Thyroid gland (tissue), 4 donors: ENCODE measurements at regions not wholly inside any gene's neighbourhood (a gene's known extent, or its start where the extent isn't known, plus 50 kb on each side); places are given as distances from the start of the nearest gene placed in this dataset.

Source experiments
- DNase-seq, 2 donors: peaks; one replicate each; pipeline ENCODE4 v3.0.0-alpha.2; 2019
- H3K27ac ChIP-seq, 3 donors: fragments of 200-600 bp; sonication (generic); 1 replicate in 2 of 3; 2 replicates in 1 of 3; pipeline ENCODE4 v1.5.1; 2016 to 2019; ENCODE audit warnings: mild to moderate bottlenecking in 1 of 3, moderate library complexity in 1 of 3
- H3K27me3 ChIP-seq: fragments of 200-600 bp; sonication (generic); one replicate; pipeline ENCODE4 v1.5.1; 2019
- H3K36me3 ChIP-seq, 2 donors: fragments of 200-600 bp; sonication (generic); one replicate each; pipeline ENCODE4 v1.5.1; 2016 to 2019
- H3K4me1 ChIP-seq, 2 donors: fragments of 200-600 bp; sonication (generic); one replicate each; pipeline ENCODE4 v1.5.1; 2017 to 2019
- H3K4me3 ChIP-seq, 3 donors: fragments of 200-600 bp; sonication (generic); replicated peaks in 1 of 3; 1 replicate in 2 of 3; 2 replicates in 1 of 3; pipeline ENCODE4 v1.5.1; 2016; ENCODE audit warnings: mild to moderate bottlenecking in 1 of 3
- H3K9me3 ChIP-seq: fragments of 200-600 bp; sonication (generic); one replicate; pipeline ENCODE4 v1.5.1; 2017
- POLR2A ChIP-seq, 2 donors: fragments of 450-650 bp; IDR thresholded peaks; one replicate each; pipeline ENCODE4 v1.6.1; 2017; ENCODE audit warnings: antibody characterized with exemption in 2 of 2, mild to moderate bottlenecking in 2 of 2, moderate library complexity in 1 of 2
- WGBS, 2 donors: methylation state at CpG; one replicate each; pipeline ENCODE4 v1.1.5; 2017; 5-methylcytosine and 5-hydroxymethylcytosine counted together
- intact Hi-C: fragments of 100-400 bp; cut with DNase I; formaldehyde crosslinking; loops from one replicate; pipeline ENCODE4 v1.15.1; 2023
- TF ChIP-seq, protein P1 (sequence below), 6 experiments: fragments of 200-600 bp in 3 of 6; fragments of 450-650 bp in 3 of 6; sonication (generic) in 3 of 6; IDR thresholded peaks; one replicate each; pipeline ENCODE4 v1.5.1; 2016 to 2019; ENCODE audit warnings: antibody characterized with exemption in 6 of 6, mild to moderate bottlenecking in 2 of 6, inconsistent platforms in 1 of 6, moderate library complexity in 1 of 6

DNA sequence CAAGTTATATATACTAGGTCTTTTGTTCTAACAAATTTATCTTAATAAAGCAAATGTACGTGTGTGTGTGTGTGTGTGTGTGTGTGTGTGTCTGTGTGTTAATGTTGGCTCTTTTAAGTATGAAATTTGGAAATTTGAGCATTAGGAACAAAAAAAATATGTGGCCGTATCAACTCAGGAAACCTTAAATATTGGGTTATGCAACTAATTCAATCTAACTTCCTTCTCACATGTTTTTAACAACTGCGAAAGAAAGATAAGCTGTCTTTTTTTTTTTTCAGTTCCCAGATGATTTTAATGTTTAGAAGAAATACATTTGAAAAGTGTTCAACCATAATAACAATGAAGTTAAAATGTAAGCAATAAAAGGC, 616.4 kb upstream of the ARID1B start:
- no peaks in the 10 kb centered on the region for H3K27me3 ChIP-seq
- intact Hi-C loops, result no loop called here
- 58 to 74% methylated on average over 3 of the region's 3 CpGs for WGBS, 2 donors
- H3K4me3 ChIP-seq, result no peak overlapping the region
- TF ChIP-seq POLR2A (IDR thresholded peaks at IDR 0.05), result no peak
- TF ChIP-seq, protein P1, sequence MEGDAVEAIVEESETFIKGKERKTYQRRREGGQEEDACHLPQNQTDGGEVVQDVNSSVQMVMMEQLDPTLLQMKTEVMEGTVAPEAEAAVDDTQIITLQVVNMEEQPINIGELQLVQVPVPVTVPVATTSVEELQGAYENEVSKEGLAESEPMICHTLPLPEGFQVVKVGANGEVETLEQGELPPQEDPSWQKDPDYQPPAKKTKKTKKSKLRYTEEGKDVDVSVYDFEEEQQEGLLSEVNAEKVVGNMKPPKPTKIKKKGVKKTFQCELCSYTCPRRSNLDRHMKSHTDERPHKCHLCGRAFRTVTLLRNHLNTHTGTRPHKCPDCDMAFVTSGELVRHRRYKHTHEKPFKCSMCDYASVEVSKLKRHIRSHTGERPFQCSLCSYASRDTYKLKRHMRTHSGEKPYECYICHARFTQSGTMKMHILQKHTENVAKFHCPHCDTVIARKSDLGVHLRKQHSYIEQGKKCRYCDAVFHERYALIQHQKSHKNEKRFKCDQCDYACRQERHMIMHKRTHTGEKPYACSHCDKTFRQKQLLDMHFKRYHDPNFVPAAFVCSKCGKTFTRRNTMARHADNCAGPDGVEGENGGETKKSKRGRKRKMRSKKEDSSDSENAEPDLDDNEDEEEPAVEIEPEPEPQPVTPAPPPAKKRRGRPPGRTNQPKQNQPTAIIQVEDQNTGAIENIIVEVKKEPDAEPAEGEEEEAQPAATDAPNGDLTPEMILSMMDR (IDR thresholded peaks at IDR 0.05), result no peak
- DNase-seq, result no peak
- H3K27ac ChIP-seq, result no peak overlapping the region
- H3K36me3 ChIP-seq, result no peaks in the 10 kb centered on the region
- H3K4me1 ChIP-seq, result peaks cover 0 to 11% of the 10 kb centered on the region in 2 donors
- no peaks in the 10 kb centered on the region for H3K9me3 ChIP-seq

DNA sequence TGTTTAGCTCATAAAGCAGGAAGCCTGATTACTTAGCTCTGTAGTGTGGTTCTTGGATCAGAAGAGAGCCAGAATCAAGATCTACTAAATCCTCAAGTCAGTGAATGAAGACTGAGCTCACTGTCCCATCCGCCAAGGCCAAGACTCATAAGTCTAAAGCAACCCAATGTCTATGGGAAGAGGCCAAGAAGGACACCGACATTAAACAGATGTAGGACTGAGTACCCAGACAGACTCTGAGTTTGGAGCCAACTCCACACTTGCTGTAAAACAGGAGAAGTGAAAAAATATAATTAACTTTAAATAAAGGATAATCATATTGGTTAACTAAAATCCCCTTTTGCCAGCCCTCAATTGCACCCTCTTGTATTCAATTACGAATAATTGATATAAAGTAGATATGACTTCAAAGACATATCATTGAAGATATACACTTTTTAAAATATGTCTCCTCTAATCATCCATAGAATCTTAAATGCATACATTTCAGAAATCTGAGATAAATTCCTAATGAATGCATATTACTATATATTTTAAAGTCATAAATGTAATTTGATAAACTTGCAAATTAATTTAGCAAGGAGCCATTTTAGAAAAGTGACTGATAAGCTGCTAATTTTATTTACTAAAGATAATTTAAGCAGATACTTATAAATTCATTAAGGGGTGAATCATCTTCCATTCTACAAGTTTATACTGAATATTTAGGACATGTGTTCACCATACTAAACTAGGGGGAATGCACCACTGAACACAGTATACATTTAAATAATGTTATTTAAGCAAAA, 617.0 kb upstream of the ARID1B start:
- intact Hi-C loops, result no loop called here
- DNase-seq, result no peak
- Histone ChIP-seq H3K4me3 (no peak overlapping the region), H3K36me3 (no peaks in the 10 kb centered on the region), H3K9me3 (no peaks in the 10 kb centered on the region), H3K27ac (no peak overlapping the region), H3K27me3 (no peaks in the 10 kb centered on the region), H3K4me1 (peaks cover 0 to 11% of the 10 kb centered on the region in 2 donors)
- WGBS, 2 donors, result 90 to 92% methylated on average over 3 of the region's 3 CpGs
- TF ChIP-seq POLR2A (IDR thresholded peaks at IDR 0.05), result no peak
- TF ChIP-seq, protein P1 (IDR thresholded peaks at IDR 0.05), result no peak

DNA sequence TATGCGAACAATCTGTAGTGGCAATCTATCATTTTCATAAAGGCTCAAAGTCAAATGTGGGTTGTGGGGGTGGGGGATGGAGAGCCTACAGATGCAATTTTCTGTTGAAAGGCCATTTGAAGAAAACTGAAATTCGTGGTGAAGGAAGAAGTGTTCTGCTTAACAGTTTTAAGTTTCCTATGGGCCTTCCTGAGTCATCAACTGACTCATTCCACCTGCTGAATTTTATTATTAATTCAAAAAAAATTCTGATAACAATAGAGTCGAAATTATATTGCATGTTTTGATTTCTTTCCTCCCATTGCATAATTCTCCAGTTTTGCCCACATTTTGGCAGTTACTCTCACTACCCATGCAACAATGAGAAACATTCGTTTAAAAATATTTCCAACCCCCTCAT, 622.3 kb upstream of the ARID1B start:
- intact Hi-C loops, result no loop called here

DNA sequence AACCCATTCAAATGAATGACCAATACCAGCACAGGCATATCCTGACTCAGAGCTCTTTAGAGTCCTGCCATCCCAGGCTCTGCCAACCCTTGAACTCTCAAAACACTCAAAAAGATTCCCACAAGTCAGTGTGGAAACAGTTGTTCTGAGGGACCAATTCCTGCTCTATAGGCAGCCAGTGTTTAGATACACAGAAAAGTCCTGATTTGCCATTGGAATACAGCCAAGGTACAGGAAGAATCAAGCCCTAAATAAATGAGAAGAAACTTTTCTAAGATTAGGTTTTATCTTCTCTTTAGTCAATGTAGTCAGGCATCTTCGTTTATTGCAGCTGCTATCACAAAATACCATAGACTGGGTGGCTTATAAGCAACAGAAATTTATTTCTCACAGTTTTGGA, 626.8 kb upstream of the ARID1B start:
- WGBS, 2 donors, result 71 to 90% methylated on average over 1 of the region's 1 CpG
- no peaks in the 10 kb centered on the region for H3K4me1 ChIP-seq
- no peak overlapping the region for H3K4me3 ChIP-seq
- no peak for DNase-seq
- no peaks in the 10 kb centered on the region for H3K36me3 ChIP-seq
- intact Hi-C loops, result no loop called here
- H3K9me3 ChIP-seq, result no peaks in the 10 kb centered on the region
- no peaks in the 10 kb centered on the region for H3K27me3 ChIP-seq
- TF ChIP-seq, protein P1 (IDR thresholded peaks at IDR 0.05), result no peak
- TF ChIP-seq POLR2A (IDR thresholded peaks at IDR 0.05), result no peak
- no peak overlapping the region for H3K27ac ChIP-seq

More for the DNA sequence above, 622.3 kb upstream of the ARID1B start:
- Histone ChIP-seq H3K27me3 (no peaks in the 10 kb centered on the region), H3K9me3 (no peaks in the 10 kb centered on the region), H3K4me1 (no peaks in the 10 kb centered on the region), H3K36me3 (no peaks in the 10 kb centered on the region), H3K27ac (no peak overlapping the region), H3K4me3 (no peak overlapping the region)
- WGBS, 2 donors, result 70 to 81% methylated on average over 4 of the region's 4 CpGs
- DNase-seq, result no peak
- TF ChIP-seq, protein P1 (IDR thresholded peaks at IDR 0.05), result no peak
- no peak for TF ChIP-seq POLR2A (IDR thresholded peaks at IDR 0.05)

- DNase-seq, result no peak
- H3K36me3 ChIP-seq, result no peaks in the 10 kb centered on the region
- no peak overlapping the region for H3K4me3 ChIP-seq
- H3K4me1 ChIP-seq, result no peaks in the 10 kb centered on the region
- H3K27ac ChIP-seq, result no peak overlapping the region
- 75 to 85% methylated on average over 7 of the region's 7 CpGs for WGBS, 2 donors
- TF ChIP-seq POLR2A (IDR thresholded peaks at IDR 0.05), result no peak
- TF ChIP-seq, protein P1 (IDR thresholded peaks at IDR 0.05), result no peak
- intact Hi-C loops, result no loop called here
- no peaks in the 10 kb centered on the region for H3K27me3 ChIP-seq
- no peaks in the 10 kb centered on the region for H3K9me3 ChIP-seq
These were observed 630.3 kb upstream of the ARID1B start for GRCh38 chr6:156146891-156147290.
